Smooth muscle cell (in vitro differentiated cells): ENCODE measurements at regions not wholly inside any gene's neighbourhood (a gene's known extent, or its start where the extent isn't known, plus 50 kb on each side); places are given as distances from the start of the nearest gene placed in this dataset.

Experiments used
- DNase-seq: peaks from one replicate; lab custom pipeline; 2025; ENCODE audit not compliant: unreplicated experiment; lab: John Stamatoyannopoulos, UW
- H2AFZ ChIP-seq: fragments of 200-600 bp; sonication (generic); 2 replicates; pipeline ENCODE4 v1.6.0; 2016; ENCODE audit warnings: antibody characterized with exemption, low read depth, mild to moderate bottlenecking
- H3F3A ChIP-seq: fragments of 200-600 bp; sonication (generic); 2 replicates; pipeline ENCODE4 v1.6.0; 2017; ENCODE audit warnings: antibody characterized with exemption, low read depth
- H3K27ac ChIP-seq: fragments of 200-600 bp; sonication (generic); 2 replicates; pipeline ENCODE4 v1.5.1; 2016; ENCODE audit warnings: low read depth, mild to moderate bottlenecking
- H3K27me3 ChIP-seq: fragments of 200-600 bp; sonication (generic); 2 replicates; pipeline ENCODE4 v1.6.1; 2016; ENCODE audit warnings: low read depth, mild to moderate bottlenecking
- H3K36me3 ChIP-seq: fragments of 200-600 bp; sonication (generic); 2 replicates; pipeline ENCODE4 v1.5.1; 2016; ENCODE audit warnings: low read depth
- H3K4me1 ChIP-seq: fragments of 200-600 bp; sonication (generic); 2 replicates; pipeline ENCODE4 v1.5.1; 2016; ENCODE audit warnings: low read depth
- H3K4me2 ChIP-seq: fragments of 200-600 bp; sonication (generic); 2 replicates; pipeline ENCODE4 v1.6.0; 2016; ENCODE audit warnings: mild to moderate bottlenecking
- H3K4me3 ChIP-seq: fragments of 200-600 bp; sonication (generic); 2 replicates; pipeline ENCODE4 v1.5.1; 2016; ENCODE audit warnings: mild to moderate bottlenecking
- H3K79me2 ChIP-seq: fragments of 200-600 bp; sonication (generic); 2 replicates; pipeline ENCODE4 v1.6.0; 2016; ENCODE audit warnings: low read depth, mild to moderate bottlenecking
- H3K9ac ChIP-seq: fragments of 200-600 bp; sonication (generic); 2 replicates; pipeline ENCODE4 v1.6.0; 2016; ENCODE audit warnings: low read depth
- H3K9me3 ChIP-seq: fragments of 200-600 bp; sonication (generic); replicated peaks from 2 replicates; pipeline ENCODE4 v1.5.1; 2016; ENCODE audit warnings: low read depth
- H4K20me1 ChIP-seq: fragments of 200-600 bp; sonication (generic); 2 replicates; pipeline ENCODE4 v1.6.0; 2016; ENCODE audit warnings: low read depth
- whole genome bisulfite sequencing: methylation state at CpG from one replicate; pipeline ENCODE4 v1.1.7; 2016; ENCODE audit warnings: low lambda C conversion rate; 5-methylcytosine and 5-hydroxymethylcytosine counted together
- TF ChIP-seq, protein P1 (sequence below): fragments of 200-600 bp; sonication (generic); IDR thresholded peaks from 2 replicates; pipeline ENCODE4 v1.5.1; 2017; ENCODE audit warnings: borderline replicate concordance, mild to moderate bottlenecking, antibody characterized with exemption; ENCODE audit not compliant: insufficient read depth, poor library complexity, severe bottlenecking

DNA sequence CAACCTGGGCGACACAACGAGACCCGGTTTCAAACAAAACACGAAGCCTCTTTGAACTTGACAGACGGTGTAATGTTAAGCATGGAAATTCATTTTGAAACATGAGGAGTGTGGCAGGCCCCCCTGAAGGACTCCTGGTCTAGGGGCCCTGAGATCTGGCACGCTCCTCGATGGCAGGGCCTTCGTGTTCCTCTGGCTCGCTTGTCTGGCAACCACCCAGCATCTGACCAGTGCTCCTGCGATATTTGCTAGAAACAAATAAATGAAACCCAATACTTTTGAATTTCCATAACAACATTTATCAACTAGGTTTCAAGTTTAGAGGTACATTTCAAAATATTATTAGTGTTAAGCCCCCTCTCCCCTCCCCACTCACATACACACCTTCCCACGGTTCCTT, 193.0 kb downstream of the ERCC6L2 start:
- H3K27me3 ChIP-seq = no peaks in the 10 kb centered on the region
- H3K36me3 ChIP-seq = no peaks in the 10 kb centered on the region
- H3K4me2 ChIP-seq = no peak overlapping the region
- no peaks in the 10 kb centered on the region for H3K9me3 ChIP-seq
- H3K4me1 ChIP-seq = no peaks in the 10 kb centered on the region
- no peak for DNase-seq
- H3K79me2 ChIP-seq = no peaks in the 10 kb centered on the region
- no peak overlapping the region for H2AFZ ChIP-seq
- no peak overlapping the region for H3K4me3 ChIP-seq
- no peaks in the 10 kb centered on the region for H4K20me1 ChIP-seq
- no peak overlapping the region for H3K9ac ChIP-seq
- TF ChIP-seq, protein P1, sequence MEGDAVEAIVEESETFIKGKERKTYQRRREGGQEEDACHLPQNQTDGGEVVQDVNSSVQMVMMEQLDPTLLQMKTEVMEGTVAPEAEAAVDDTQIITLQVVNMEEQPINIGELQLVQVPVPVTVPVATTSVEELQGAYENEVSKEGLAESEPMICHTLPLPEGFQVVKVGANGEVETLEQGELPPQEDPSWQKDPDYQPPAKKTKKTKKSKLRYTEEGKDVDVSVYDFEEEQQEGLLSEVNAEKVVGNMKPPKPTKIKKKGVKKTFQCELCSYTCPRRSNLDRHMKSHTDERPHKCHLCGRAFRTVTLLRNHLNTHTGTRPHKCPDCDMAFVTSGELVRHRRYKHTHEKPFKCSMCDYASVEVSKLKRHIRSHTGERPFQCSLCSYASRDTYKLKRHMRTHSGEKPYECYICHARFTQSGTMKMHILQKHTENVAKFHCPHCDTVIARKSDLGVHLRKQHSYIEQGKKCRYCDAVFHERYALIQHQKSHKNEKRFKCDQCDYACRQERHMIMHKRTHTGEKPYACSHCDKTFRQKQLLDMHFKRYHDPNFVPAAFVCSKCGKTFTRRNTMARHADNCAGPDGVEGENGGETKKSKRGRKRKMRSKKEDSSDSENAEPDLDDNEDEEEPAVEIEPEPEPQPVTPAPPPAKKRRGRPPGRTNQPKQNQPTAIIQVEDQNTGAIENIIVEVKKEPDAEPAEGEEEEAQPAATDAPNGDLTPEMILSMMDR = no peak
- peaks cover 5% of the 10 kb centered on the region for H3F3A ChIP-seq
- 91% methylated on average over 11 of the region's 11 CpGs for WGBS
- H3K27ac ChIP-seq = no peak overlapping the region

DNA sequence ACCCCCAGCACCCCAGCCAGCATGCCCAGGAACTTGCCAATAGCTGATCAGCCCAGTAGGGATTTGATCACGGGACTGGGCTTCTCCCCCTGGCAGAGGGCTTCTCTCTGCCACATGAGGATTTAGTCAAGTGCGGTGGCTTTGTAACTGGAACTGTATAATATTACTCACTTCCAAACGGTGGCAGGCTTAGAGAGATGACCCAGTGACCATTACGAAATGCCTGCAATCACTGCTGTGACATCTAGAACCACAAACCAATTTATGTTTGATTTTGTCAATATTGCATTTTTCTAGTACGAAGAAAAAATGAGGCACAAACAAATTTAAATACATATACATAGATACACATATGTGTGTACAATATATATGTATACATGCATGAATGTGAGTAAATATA, 192.1 kb downstream of the ERCC6L2 start:
- TF ChIP-seq, protein P1 = no peak
- Histone ChIP-seq H3K27me3 (no peaks in the 10 kb centered on the region), H3K9ac (no peak overlapping the region), H3K4me2 (no peak overlapping the region), H3K79me2 (no peaks in the 10 kb centered on the region), H3K4me3 (no peak overlapping the region), H3F3A (peaks cover 5% of the 10 kb centered on the region), H3K4me1 (no peaks in the 10 kb centered on the region), H2AFZ (no peak overlapping the region), H3K27ac (no peak overlapping the region), H4K20me1 (no peaks in the 10 kb centered on the region), H3K36me3 (no peaks in the 10 kb centered on the region), H3K9me3 (no peaks in the 10 kb centered on the region)
- no peak for DNase-seq
- 67% methylated on average over 5 of the region's 5 CpGs for WGBS

GRCh38 chr9:96067004-96067403, 191.5 kb downstream of the ERCC6L2 start:
- TF ChIP-seq, protein P1 = no peak
- no peak overlapping the region for H3K4me3 ChIP-seq
- no peak overlapping the region for H2AFZ ChIP-seq
- H3K36me3 ChIP-seq = no peaks in the 10 kb centered on the region
- no peak overlapping the region for H3K27ac ChIP-seq
- no peaks in the 10 kb centered on the region for H3K4me1 ChIP-seq
- H3F3A ChIP-seq = peaks cover 6% of the 10 kb centered on the region
- H3K9me3 ChIP-seq = no peaks in the 10 kb centered on the region
- WGBS = 87% methylated on average over 7 of the region's 7 CpGs
- no peaks in the 10 kb centered on the region for H3K27me3 ChIP-seq
- H4K20me1 ChIP-seq = no peaks in the 10 kb centered on the region
- H3K79me2 ChIP-seq = no peaks in the 10 kb centered on the region
- H3K9ac ChIP-seq = no peak overlapping the region
- H3K4me2 ChIP-seq = no peak overlapping the region
- DNase-seq = no peak

- Histone ChIP-seq H2AFZ (no peak overlapping the region), H3K4me2 (no peak overlapping the region), H3K4me3 (no peak overlapping the region), H3F3A (peaks cover 6% of the 10 kb centered on the region), H3K9ac (no peak overlapping the region), H4K20me1 (no peaks in the 10 kb centered on the region), H3K36me3 (no peaks in the 10 kb centered on the region), H3K9me3 (no peaks in the 10 kb centered on the region), H3K79me2 (no peaks in the 10 kb centered on the region), H3K4me1 (no peaks in the 10 kb centered on the region), H3K27ac (no peak overlapping the region), H3K27me3 (no peaks in the 10 kb centered on the region)
- TF ChIP-seq, protein P1 = no peak
- 96% methylated on average over 8 of the region's 8 CpGs for WGBS
- DNase-seq = no peak
Measured at GRCh38 chr9:96065482-96066251, 190.2 kb downstream of the ERCC6L2 start.
